Adrenal gland (tissue), 9 donors: ENCODE measurements at regions not wholly inside any gene's neighbourhood (a gene's known extent, or its start where the extent isn't known, plus 50 kb on each side); places are given as distances from the start of the nearest gene placed in this dataset.

ENCODE experiments used
- DNase-seq, 7 donors: peaks; one replicate each; pipeline ENCODE4 v3.0.0-alpha.2; 2019 to 2020
- H3K27ac ChIP-seq, 5 donors: fragments of 200-600 bp; sonication (generic) in 4 of 5; 1 replicate in 3 of 5; 2 replicates in 2 of 5; pipeline versions ENCODE4 v1.5.1 to v1.8.0; 2016 to 2020; ENCODE audit warnings: mild to moderate bottlenecking in 1 of 5
- H3K27me3 ChIP-seq: fragments of 200-600 bp; 2 replicates; pipeline ENCODE4 v1.8.0; 2021
- H3K36me3 ChIP-seq, 2 donors: fragments of 200-600 bp; replicated peaks in 1 of 2; 1 replicate in 1 of 2; 2 replicates in 1 of 2; pipeline versions ENCODE4 v1.5.1 to v1.8.0; 2018 to 2022
- H3K4me1 ChIP-seq, 2 donors: fragments of 200-600 bp; replicated peaks in 1 of 2; 1 replicate in 1 of 2; 2 replicates in 1 of 2; pipeline versions ENCODE4 v1.5.1 to v1.8.0; 2018 to 2021
- H3K4me3 ChIP-seq, 4 donors: fragments of 200-600 bp; sonication (generic) in 3 of 4; one replicate each; pipeline ENCODE4 v1.5.1; 2016 to 2018
- H3K9me3 ChIP-seq, 3 donors: fragments of 200-600 bp; sonication (generic) in 1 of 3; replicated peaks in 1 of 3; 1 replicate in 2 of 3; 2 replicates in 1 of 3; pipeline versions ENCODE4 v1.5.1 to v1.8.0; 2016 to 2021
- CTCF ChIP-seq, 6 experiments: fragments of 450-650 bp in 4 of 6; fragments of 200-600 bp in 2 of 6; sonication (generic) in 1 of 6; IDR thresholded peaks; 1 replicate in 5 of 6; 2 replicates in 1 of 6; pipeline versions ENCODE4 v1.5.1 to v1.8.0; 2016 to 2021; ENCODE audit warnings: antibody characterized with exemption in 6 of 6, mild to moderate bottlenecking in 2 of 6, moderate library complexity in 1 of 6
- POLR2A ChIP-seq, 2 donors: fragments of 450-650 bp; IDR thresholded peaks; one replicate each; pipeline ENCODE4 v1.6.1; 2017; ENCODE audit warnings: antibody characterized with exemption in 2 of 2, mild to moderate bottlenecking in 2 of 2, moderate library complexity in 1 of 2
- WGBS, 4 donors: extraction: QIAGEN DNeasy Blood & Tissue Kit in 2 of 4; methylation state at CpG; one replicate each; pipeline versions ENCODE4 v1.1.5 to v1.1.7; 2013 to 2017; 5-methylcytosine and 5-hydroxymethylcytosine counted together
- intact Hi-C, 2 donors: fragments of 100-400 bp; cut with DNase I; formaldehyde crosslinking; loops; one replicate each; pipeline versions ENCODE4 v1.14.1 to v1.15.0; 2022 to 2023
- donor health status: healthy with polysubstance abuse.
- donor health status: Bipolar disorder and iron deficiency.
- donor health status: DM: yes; HTN: yes; CAD: no.
- donor health status: DM: no; HTN: no; CAD: no.
- donor health status: DM: no; HTN: no; CAD: no.

GRCh38 chr18:57251747-57252146 is 100.6 kb upstream of the ST8SIA3 start:
- intact Hi-C loops: no loop called here
- DNase-seq: no peak
- no peak overlapping the region for H3K4me3 ChIP-seq
- no peak overlapping the region for H3K27ac ChIP-seq
- H3K4me1 ChIP-seq: no peaks in the 10 kb centered on the region
- H3K9me3 ChIP-seq: no peaks in the 10 kb centered on the region
- H3K36me3 ChIP-seq: no peaks in the 10 kb centered on the region
- WGBS, 4 donors: 86 to 93% (median 89%) methylated on average over 3 of the region's 3 CpGs
- H3K27me3 ChIP-seq: no peaks in the 10 kb centered on the region
- no peak for TF ChIP-seq CTCF (IDR thresholded peaks at IDR 0.05)
- TF ChIP-seq POLR2A (IDR thresholded peaks at IDR 0.05): no peak

GRCh38 chr18:57253903-57254302 is 98.5 kb upstream of the ST8SIA3 start:
- H3K4me3 ChIP-seq: no peak overlapping the region

DNA sequence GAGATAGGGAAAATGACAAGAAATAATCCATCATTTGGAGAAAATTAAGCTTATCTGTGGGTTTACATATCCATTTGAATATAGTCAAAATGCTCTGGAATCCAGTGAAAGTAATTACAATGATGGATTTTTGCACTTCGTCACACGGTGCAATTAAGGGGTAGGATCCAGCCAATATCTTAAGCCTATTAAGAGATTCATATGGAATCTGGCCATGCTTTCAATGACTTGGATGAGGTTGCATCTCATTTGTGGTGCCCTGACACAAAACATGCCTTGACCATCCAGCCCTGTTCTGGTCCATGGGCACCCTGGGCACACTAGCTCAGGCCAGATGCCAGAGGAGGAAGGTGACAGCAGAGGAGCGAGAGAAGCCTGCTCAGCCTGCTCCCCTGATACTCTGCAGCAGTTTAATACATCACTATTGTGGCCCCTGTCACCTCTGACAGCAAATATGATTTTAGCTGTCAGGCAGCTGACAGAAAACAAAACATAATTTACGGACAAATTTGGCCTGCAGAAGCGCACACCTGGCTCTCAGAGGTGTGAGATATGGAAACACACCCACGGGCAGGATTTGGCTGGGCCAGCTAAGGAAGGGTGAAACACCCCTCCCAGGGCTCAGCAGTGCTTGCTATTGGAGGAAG is 94.1 kb upstream of the ST8SIA3 start:
- WGBS, 4 donors: 60 to 75% (median 62%) methylated on average over 6 of the region's 6 CpGs
- no peaks in the 10 kb centered on the region for H3K27me3 ChIP-seq

More at GRCh38 chr18:57253903-57254302, 98.5 kb upstream of the ST8SIA3 start:
- TF ChIP-seq CTCF (IDR thresholded peaks at IDR 0.05) (no peak), POLR2A (IDR thresholded peaks at IDR 0.05) (no peak)
- intact Hi-C loops: no loop called here
- no peaks in the 10 kb centered on the region for H3K27me3 ChIP-seq
- no peaks in the 10 kb centered on the region for H3K36me3 ChIP-seq
- DNase-seq: no peak
- no peak overlapping the region for H3K27ac ChIP-seq
- no peaks in the 10 kb centered on the region for H3K9me3 ChIP-seq
- no peaks in the 10 kb centered on the region for H3K4me1 ChIP-seq
- 34 to 49% (median 39%) methylated on average over 9 of the region's 9 CpGs for WGBS, 4 donors

DNA sequence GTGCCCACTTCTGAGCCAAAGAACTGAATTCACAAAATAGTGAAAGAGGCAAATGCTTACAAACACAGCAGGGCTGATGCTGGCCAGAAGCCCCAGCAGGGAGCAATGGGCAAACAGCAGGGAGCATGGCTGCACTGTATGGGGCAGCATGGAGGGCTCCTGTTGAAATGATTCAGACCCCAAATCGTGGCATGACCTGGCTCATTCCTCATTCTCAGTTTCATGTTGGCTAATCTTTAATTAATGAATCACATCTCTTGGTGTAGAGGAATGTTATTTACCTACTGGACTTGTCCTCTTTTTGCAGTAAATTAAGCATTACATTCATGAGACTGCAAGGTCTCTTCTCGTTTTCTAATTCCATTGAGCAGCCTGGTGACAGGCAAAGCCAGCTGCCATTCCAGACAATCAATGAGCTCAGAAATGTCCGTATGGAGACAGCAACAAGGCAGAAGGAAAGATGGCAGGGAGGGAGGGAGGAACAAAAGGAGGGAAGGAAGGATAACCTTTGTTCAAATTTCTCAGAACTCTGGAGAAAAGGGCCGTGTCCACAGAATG is 84.9 kb upstream of the ST8SIA3 start:
- intact Hi-C loops: no loop called here
- H3K9me3 ChIP-seq: no peaks in the 10 kb centered on the region
- H3K36me3 ChIP-seq: no peaks in the 10 kb centered on the region
- H3K4me3 ChIP-seq: no peak overlapping the region
- no peak for DNase-seq
- H3K27me3 ChIP-seq: no peaks in the 10 kb centered on the region
- H3K4me1 ChIP-seq: no peaks in the 10 kb centered on the region
- no peak overlapping the region for H3K27ac ChIP-seq
- WGBS, 4 donors: 35 to 42% (median 36%) methylated on average over 4 of the region's 4 CpGs
- TF ChIP-seq POLR2A (IDR thresholded peaks at IDR 0.05): no peak

More for the DNA sequence above, 94.1 kb upstream of the ST8SIA3 start:
- H3K4me3 ChIP-seq: no peak overlapping the region
- TF ChIP-seq POLR2A (IDR thresholded peaks at IDR 0.05) (no peak), CTCF (IDR thresholded peaks at IDR 0.05) (no peak)
- H3K4me1 ChIP-seq: no peaks in the 10 kb centered on the region
- DNase-seq: no peak
- H3K36me3 ChIP-seq: no peaks in the 10 kb centered on the region
- no peaks in the 10 kb centered on the region for H3K9me3 ChIP-seq
- H3K27ac ChIP-seq: no peak overlapping the region
- intact Hi-C loops: no loop called here

DNA sequence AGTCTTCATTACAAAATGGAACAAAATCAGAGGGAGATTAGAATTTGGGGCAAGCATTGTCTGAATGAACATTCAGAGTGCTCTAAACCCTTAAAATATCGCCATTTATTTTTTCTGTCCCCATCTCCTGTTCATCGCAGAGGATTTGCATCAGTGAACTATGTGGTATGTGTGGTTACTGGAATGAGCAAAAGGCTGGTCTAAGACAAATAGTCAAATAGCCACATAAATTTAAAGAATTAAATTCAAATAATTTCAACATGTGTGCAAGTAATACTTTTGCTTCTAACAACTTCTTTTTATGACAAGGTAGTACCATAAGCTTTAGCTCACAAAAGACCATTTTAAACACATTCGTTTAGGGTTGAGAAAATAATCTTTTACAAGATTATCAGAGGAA is 82.6 kb upstream of the ST8SIA3 start:
- Histone ChIP-seq H3K9me3 (no peaks in the 10 kb centered on the region), H3K4me1 (no peaks in the 10 kb centered on the region), H3K27ac (no peak overlapping the region), H3K4me3 (no peak overlapping the region), H3K27me3 (no peaks in the 10 kb centered on the region), H3K36me3 (no peaks in the 10 kb centered on the region)
- TF ChIP-seq POLR2A (IDR thresholded peaks at IDR 0.05): no peak
- no peak for TF ChIP-seq CTCF (IDR thresholded peaks at IDR 0.05)
- intact Hi-C loops: no loop called here
- DNase-seq: no peak
- WGBS, 4 donors: 68 to 80% (median 73%) methylated on average over 3 of the region's 3 CpGs
